A204.1 (cell line): ENCODE measurements at regions not wholly inside any gene's neighbourhood (a gene's known extent, or its start where the extent isn't known, plus 50 kb on each side); places are given as distances from the start of the nearest gene placed in this dataset.
"Not testable (repeated sequence)": the region's sequence is repeated elsewhere in the genome, so short reads cannot be mapped to it uniquely, and the experiment has no call there.

ENCODE experiments used
- FAIRE-seq: peaks from 2 replicates; lab custom pipeline; 2012; peaks lifted over from hg19 to GRCh38; lab: Jason Lieb, UNC

DNA sequence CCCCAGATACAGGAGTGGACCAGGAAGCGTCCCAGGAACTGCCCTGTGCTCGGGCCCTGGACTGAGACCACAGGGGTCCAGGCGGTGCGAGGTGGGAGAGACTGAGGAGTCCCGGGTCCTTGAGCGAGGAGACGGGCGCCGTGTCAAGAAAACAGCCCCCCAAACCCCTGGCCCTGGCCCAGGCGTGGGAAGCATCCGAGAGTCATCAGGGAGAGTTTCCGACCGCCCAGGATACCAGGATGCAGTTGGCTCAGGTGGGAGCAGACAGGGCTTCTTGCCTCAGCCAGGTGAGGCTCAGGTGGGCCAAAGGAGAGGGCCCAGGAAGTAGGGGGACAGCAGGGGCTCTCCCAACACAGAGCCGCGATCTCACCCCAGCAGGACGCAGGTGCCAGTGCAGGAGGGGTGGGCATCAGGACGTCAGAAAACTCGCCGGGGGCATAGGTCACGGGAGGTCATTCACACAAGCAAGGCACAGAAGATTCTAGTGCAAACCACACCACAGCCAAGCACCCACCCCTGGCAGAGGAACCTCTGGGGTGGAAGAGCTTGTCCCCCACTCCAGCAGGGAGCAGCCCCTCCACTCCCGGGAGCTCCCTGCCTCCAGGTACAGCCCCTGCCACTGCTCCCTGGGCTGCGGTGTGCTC is 102.5 kb upstream of the EIF5 start:
- no peak for FAIRE-seq

DNA sequence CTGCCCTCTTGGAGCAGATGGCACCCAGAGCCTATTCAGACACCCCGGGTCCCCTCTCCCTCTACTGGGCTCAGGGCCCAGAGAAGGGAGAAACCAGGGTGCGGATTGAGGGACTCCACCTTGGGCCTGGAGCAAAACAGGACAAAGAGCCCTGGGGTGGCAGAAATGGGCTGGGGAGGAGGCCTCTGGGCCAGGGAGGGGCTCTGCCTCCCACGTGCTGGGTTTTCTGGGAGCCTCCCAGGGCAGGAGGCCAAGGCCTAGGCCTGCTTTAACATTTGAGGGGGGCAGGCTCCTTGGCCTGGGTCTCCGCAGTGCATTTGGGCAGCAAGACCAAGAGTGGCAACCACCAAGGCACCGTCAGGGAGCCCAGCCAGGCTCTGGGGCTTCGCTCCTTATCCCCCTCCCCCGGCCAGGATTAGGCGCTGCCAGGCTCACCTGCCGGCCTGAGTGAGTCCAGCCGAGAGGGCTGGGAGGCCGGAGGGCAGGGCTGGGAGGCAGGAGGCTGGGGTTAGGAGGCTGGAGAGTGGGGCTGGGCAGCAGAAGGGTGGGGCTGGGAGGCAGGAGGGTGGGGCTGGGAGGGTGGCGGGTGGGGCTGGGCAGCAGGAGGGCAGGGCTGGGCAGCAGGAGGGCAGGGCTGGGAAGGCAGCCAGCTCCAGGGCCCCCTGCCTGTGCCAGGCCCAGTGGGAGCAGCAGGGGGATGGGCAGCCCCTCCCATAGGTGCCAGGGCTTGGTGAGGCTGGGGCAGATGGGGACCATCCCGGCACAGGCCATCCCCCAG is 101.8 kb upstream of the EIF5 start:
- no peak for FAIRE-seq

DNA sequence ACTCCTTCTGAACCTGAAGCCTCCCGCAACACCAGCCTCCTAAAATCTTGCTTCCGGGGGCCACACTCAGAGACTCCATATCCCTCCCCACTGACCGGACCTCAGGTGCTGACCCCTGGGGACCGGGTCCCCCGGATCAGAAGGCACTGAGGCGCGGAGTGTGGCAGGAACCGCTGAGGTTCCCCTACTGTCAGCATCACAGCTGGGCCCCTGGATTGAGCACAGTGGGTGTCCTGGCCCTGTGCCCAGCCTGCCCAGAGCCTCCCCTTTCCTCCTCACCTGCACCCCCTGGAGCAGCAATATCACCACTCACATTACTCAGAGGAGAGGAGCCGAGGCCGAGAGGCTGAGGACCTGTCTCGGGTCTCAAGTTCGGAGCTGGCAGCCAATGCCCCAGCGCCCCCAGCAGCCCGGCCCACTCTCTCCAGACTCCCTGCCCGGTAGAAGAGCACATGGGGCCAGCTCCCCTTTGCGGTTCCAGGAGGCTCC is 101.2 kb upstream of the EIF5 start:
- FAIRE-seq: no peak

DNA sequence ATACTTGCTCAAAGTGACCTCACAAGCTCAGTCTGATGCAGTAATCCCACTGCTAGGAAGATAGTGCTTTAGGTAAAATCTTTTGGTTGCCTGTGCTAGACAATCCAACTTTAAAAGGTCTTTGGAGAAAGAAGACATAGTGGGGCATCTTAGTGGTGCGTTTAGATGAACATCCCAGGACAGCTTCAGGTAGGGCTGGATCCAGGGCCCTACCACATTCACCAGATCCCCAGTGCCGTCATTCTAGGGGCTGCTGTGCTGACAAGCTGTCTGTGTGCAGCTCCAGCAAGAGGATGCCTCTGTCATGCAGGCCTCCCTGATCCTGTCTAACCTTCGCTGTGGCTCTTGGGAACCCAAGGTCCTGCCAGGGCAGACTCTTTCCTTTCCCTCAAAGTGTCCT is 100.7 kb upstream of the EIF5 start:
- FAIRE-seq: no peak

DNA sequence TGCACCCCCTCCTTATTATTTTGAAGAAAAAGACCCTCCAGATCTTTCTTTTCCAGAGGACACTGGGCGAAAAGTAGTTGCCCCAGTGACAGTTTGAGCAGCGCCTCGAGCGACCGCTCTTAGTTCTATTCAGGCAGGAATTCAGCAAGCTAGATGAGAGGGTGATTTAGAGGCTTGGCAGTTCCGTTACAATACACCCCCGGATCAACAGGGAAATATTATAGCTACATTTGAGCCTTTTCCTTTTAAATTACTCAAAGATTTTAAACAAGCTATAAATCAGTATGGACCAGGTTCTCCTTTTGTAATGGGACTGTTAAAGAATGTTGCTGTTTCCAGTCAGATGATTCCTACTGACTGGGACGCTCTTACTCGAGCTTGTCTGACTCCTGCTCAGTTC is 99.2 kb upstream of the EIF5 start:
- FAIRE-seq: not testable (repeated sequence)

DNA sequence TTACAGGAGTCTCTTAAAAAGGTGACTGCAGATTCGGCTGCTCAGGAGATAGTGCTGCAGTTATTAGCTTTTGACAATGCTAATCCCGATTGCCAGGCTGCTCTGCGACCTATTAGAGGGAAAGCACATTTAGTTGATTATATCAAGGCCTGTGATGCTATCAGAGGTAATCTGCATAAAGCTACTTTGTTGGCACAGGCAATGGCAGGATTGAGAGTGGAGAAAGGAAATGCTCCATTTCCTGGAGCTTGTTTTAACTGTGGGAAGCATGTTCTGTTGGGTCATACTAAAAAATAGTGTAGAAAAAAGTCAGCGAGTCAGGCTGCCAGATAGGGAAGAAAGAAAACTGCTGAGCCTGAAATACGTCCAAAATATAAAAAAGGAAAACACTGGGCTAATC is 98.5 kb upstream of the EIF5 start:
- not testable (repeated sequence) for FAIRE-seq

DNA sequence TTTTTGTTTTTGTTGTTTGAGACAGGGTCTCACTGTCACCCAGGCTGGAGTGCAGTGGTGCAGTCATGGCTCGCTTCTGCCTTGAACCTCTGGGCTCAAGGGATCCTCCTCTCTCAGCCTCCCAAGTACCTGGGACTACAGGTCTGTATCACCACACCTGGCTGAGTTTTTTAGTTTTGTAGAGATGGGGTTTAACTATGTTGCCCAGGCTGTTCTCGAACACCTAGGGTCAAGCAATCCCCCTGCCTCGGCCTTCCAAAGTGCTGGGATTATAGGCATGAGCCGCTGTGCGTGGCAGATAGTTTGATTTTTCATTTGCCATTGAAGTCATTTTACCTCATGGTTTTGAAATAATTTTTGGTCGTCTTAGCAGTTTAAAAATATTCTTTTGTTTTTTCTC is 94.3 kb upstream of the EIF5 start:
- FAIRE-seq: no peak

DNA sequence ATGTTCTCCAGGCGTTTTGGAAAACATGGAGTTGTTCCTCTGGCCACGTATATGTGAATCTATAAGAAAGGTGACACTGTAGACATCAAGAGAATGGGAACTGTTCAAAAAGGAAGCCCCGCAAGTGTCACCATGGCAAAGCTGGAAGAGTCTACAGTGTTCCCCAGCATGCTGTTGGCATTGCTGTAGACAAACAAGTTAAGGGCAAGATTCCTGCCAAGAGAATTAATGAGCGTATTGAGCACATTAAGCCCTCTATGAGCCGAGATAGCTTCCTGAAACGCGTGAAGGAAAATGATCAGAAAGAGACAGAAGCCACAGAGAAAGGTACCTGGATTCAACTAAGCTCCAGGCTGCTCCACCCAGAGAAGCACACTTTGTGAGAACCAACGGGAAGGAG is 92.5 kb upstream of the EIF5 start:
- no peak for FAIRE-seq

DNA sequence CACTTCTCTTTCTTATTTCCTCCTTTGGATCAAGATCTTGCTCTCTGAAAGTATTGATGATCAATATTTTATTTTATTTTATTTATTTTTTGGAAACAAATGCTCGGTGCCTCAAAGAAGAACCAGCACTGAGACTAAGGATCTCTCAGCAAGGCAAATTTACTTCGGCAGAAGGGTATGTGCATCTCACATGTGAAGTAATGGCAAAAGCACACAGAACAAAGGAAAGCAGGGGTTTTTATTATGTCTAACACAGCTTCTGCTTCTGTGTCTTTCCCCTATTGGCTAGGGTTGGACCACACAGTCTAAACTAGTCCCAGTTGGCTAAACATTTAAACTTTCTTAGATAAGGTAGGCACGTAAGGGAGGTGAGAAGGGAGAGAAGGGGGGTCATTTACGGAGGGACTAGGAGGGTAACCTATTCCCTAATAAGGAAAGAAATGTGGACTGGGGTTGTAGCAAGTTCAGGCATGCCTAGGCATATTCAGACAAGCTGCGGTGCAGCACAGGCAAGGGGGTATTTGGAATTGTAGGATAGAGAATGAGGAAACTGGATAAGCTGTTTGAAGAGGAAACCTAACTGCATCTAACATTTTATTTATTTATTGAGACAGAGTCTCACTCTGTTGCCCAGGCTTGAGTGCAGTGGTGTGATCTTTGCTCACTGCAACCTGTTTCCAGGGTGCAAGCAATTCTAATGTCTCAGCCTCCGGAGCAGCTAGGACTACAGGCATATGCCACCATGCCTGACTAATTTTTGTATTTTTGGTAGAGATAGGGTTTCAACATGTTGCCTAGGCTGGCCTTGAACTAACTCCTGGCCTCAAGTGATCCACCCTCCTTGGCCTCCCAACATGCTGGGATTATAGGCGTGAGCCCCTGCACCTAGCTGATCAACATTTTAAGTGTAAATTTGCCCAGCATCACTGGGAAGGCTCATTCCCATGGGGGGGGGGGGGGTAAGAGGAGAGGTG is 90.0 kb upstream of the EIF5 start:
- FAIRE-seq: no peak

DNA sequence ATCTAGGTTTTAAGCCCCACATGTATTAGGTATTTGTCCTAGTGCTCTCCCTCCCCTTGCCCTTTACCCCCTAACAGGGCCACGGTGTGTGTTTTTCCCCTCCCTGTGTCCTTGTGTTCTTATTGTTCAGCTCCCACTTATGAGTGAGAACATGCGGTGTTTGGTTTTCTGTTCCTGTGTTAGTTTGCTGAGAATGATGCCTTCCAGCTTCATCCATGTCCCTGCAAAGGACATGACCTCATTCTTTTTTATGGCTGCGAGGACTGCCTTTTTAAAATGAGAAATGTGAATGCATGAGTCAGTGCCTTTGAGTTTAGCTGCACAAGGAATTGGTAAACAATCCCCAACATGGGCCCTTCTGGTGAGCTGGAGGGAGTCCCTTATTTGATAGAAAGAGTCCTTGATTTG is 88.4 kb upstream of the EIF5 start:
- FAIRE-seq: not testable (repeated sequence)

DNA sequence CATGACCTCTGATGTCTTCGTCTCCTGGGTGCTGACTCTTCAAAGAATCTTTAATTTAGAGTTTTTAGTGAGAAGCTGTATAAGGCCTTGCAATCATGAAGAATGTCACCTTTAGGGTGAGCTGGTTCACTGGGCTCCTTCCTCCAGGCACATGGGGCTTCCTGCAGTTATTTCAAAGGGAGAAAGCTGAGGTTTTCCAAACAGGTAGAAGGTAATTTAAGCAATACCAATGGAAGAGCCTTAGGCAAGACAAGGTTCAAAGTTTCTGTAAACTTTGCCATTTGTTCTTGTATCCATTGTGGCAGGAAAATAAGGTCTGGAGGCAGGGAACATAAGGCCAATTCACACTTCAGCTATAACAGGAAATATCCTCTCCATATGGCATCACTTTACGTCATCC is 88.0 kb upstream of the EIF5 start:
- FAIRE-seq: no peak

DNA sequence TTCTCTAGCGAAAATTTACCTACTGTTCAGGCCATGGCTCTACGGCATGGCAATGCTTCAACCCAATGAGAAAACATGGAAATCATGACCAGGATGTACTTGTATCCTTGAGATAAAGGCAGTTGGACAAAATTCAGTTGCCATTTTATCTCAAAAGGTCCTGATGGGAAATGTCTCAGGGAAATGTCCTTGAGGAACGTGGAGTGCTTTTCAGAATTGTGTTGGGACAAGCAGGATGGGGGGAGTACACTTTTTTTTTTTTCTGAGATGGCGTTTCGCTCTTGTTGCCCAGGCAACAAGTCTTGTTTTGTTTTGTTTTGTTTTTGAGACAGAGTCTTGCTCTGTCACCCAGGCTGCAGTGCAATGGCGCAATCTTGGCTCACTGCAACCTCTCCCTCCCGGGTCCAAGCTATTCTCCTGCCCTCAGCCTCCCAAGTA is 86.8 kb upstream of the EIF5 start:
- no peak for FAIRE-seq

DNA sequence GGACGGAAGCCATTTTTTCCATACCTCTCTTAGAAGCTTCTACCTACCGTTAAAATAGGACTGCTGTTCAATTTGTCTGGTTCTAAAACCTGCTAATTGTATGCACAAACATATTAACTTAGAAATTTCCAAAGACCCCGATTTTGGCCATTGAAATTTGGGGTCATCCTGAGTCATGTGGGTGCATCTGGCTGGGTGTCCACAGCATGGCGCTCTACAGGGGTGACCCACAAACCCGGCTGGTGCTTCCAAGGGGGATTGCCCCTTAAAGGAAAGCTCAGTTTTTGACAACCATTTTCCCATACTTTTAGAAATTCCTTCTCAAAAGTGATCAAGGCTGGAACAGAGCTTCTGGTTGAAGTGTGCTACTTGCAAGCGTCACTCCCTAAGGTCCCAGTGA is 83.9 kb upstream of the EIF5 start:
- FAIRE-seq: no peak

DNA sequence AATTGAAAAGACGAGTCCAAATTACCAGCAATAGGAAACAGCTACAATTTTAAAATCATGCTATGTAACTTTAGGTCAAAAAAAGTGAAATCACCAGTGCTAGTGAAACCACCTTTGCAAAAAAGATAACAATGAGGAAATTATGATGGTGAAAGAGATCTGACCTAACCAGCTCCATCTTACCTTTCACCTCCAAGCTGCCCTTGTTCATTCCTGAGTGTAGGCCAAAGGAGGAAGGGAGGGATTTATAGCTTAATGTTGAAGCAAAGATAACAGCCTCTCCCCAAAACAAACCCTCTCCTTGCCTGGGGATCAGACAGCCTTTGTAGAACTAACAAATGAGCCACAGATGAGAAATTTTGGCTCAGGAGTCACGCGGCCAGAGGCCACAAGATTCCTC is 83.2 kb upstream of the EIF5 start:
- FAIRE-seq: no peak

DNA sequence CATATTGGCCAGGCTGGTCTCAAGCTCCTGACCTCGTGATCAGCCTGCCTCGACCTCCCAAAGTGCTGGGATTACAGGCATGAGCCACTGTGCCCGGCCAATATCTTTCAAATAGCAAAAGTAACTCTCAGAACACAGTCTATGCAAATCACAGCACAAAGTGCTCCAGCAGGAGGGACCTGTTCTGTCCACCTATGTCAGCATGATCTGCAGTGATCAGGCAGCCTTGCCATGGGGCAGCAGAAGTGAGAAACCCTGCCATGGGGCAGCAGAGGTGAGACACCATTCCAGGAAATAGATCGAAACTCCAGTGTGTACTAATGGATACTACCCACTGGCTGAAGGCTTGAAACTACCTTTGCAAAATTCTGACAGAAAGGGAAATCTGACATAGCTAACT is 78.5 kb upstream of the EIF5 start:
- FAIRE-seq: no peak

DNA sequence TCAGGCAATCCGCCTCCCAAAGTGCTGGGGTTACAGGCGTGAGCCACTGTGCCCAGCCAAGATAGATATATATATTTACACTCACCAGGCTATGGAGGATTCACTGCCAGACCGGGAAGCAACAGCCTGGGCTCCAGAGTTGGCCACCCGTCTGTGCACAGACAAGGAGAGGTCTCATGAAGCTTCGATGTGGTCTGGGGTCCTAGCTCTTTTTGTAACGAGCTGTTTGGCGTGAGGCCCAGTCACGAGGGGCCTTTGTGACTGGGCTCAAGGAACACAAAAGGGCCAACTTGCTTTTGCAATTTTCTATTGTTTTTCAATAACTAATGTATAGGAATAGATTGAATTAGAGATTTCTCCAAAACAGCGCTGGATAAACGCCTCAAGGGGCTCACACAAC is 77.6 kb upstream of the EIF5 start:
- no peak for FAIRE-seq

DNA sequence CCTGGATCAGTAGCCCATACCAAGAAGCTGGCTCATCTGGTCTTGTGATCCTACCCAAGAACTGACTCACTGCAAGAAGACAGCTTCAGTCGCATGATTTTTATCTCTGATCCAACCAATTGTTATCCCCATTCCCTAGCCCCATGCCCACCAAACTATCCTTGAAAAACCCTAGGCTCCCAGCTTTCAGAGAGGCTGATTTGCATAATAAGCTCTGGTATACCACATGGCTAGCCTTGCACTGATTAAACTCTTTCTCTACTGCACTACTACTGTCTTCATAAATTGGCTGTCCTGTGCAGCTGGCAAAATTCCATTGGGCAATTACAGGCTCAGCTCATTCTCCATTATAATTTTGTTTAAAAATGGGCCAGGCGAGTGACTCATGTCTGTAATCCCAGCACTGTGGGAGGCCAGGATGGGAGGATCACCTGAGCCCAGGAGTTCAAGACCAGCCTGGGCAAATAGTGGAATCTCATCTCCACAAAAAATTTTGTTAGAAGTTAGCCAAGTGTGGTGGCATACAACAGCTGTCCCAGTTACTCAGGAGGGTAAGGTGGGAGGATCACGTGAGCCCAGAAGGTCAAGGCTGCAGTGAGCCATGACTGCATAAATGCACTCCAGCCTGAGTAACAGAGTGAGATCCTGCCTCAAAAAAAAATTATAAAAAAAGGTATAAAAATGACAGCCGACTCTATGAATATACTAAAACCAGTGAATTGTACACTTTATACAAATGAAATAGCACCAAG is 76.7 kb upstream of the EIF5 start:
- FAIRE-seq: no peak

DNA sequence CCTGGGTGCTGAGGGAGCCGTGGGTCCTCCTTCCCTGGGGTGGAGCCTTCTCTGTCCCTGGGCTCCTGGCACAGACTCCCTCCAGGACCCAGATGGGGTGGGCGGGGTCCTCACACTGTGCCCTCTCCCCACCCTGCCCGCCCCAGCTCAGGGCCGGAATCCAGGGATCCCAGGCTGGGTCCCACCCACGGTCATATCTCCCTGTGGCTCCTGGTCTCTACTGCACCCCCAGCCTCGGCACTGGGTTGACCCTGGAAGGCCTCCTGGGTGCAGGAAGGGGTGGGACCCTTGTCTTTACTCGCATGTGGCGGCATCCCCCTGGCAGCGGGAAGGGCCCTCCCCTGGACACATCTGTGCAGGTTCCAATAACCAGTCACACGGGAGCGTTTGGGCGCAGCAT is 75.8 kb upstream of the EIF5 start:
- no peak for FAIRE-seq

DNA sequence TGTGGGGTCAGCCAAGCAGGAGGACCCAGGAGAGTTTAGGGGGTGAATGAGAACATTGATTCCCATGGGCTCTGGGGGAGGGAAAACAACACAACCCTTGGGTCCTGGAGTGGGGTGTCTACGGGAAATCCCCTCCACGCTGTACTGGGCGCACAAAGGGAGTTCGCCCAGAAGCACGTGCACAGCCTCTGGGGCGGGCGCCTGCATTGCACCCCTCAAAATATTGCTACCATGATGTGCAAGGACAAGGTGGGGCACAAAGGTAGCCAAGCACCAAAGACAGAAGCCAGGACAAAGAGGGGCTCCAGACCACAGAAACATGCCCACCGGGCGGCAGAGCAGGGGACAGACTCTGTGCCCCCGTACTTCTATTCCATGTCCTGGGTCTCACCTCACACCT is 74.9 kb upstream of the EIF5 start:
- FAIRE-seq: no peak

DNA sequence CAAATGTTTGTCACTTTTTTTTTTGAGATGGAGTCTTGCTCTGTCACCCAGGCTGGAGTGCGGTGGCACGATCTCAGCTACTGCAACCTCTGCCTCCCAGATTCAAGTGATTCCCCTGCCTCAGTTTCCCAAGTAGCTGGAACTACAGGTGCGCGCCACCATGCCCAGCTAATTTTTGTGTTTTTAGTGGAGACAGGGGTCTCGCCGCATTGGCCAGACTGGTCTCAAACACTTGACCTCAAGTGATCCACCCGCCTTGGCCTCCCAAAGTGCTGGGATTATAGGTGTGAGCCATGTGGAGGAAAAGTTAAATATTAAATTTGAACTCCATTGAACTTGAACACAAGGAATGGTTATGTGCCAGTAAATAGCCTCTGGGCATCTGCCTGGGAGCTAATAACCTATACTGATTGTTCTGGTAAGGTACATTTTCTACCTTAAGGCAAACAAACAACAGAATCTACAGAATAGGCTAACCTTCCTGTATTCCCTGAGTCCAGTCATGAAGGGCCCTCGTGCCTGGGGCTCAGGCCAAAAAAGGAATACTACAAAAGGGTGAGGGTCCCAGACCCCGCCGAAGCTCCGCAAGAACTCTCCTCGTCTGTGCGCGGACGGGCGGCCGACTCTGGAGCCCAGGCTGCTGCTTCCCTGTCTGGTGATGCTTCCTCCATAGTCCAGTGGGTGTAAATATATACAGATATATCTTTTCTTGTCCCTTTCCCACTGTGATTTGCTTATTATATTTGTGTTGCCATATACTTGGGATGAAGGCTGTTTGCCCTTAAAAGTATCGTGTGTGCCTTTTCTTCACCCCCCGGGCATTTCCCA is 74.0 kb upstream of the EIF5 start:
- no peak for FAIRE-seq

DNA sequence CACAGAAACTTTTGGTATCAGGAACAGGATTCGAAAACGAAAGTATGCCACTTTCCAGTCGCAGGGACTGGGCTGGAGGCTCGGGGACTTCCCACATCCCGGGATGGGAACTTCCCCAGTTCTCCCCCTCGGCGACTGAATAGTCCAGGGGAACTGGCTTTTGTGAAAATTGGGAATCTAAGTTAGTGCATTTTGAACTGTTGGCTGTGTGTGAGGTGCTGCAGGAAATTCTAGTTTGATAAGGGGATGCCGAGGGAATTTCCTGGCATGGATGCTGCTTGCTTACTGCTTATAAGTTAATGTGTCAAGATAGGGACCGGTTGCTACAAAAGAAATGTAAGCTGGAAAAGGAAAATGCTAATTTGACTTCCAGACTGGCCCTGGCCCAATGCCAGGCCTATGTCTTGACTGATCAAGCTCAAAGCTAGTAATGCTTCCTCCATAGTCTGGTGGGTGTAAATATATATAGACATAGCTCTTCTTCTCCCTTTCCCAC is 73.4 kb upstream of the EIF5 start:
- FAIRE-seq: peak; percentile 37
